HEK293T (cell line): ENCODE measurements at regions not wholly inside any gene's neighbourhood (a gene's known extent, or its start where the extent isn't known, plus 50 kb on each side); places are given as distances from the start of the nearest gene placed in this dataset.

Source experiments
- CTCF ChIA-PET: fragments of 350-600 bp; formaldehyde crosslinking; extraction: SDS; loops from one replicate; lab custom pipeline; 2021; ENCODE audit warnings: antibody characterized with exemption, inconsistent platforms; lab: Yijun Ruan, JAX
- POLR2A ChIA-PET: fragments of 350-600 bp; formaldehyde crosslinking; extraction: SDS; loops from one replicate; lab custom pipeline; 2020; ENCODE audit warnings: antibody characterized with exemption, inconsistent platforms; lab: Yijun Ruan, JAX
- DNase-seq: peaks from one replicate; pipeline ENCODE4 v3.0.0; 2012; ENCODE audit warnings: mixed read lengths; ENCODE audit errors: extremely low spot score
- ARNT ChIP-seq: fragments of 450-650 bp; IDR thresholded peaks from 2 replicates; pipeline ENCODE4 v1.6.1; 2017; ENCODE audit warnings: mild to moderate bottlenecking
- BHLHE40 ChIP-seq: fragments of 450-650 bp; IDR thresholded peaks from 2 replicates; pipeline ENCODE4 v1.6.1; 2016; ENCODE audit warnings: mild to moderate bottlenecking, moderate library complexity, borderline replicate concordance
- CTBP1 ChIP-seq: fragments of 450-650 bp; IDR thresholded peaks from 2 replicates; pipeline ENCODE4 v1.6.1; 2016; ENCODE audit warnings: borderline replicate concordance
- ELF4 ChIP-seq: fragments of 450-650 bp; IDR thresholded peaks from 2 replicates; pipeline ENCODE4 v1.6.1; 2017; ENCODE audit warnings: antibody characterized with exemption
- FOXA1 ChIP-seq: fragments of 450-650 bp; IDR thresholded peaks from 2 replicates; pipeline ENCODE4 v1.6.1; 2016; ENCODE audit warnings: mild to moderate bottlenecking
- FOXK2 ChIP-seq: fragments of 450-650 bp; IDR thresholded peaks from 2 replicates; pipeline ENCODE4 v1.6.1; 2016; ENCODE audit warnings: mild to moderate bottlenecking
- FOXM1 ChIP-seq: fragments of 450-650 bp; IDR thresholded peaks from 2 replicates; pipeline ENCODE4 v1.6.1; 2017; ENCODE audit warnings: mild to moderate bottlenecking, borderline replicate concordance
- HDGF ChIP-seq: fragments of 450-650 bp; IDR thresholded peaks from 2 replicates; pipeline ENCODE4 v1.6.1; 2017; ENCODE audit warnings: antibody characterized with exemption, borderline replicate concordance
- L3MBTL2 ChIP-seq: fragments of 450-650 bp; conservative IDR thresholded peaks from 2 replicates; pipeline ENCODE4 v1.6.1; 2016; ENCODE audit warnings: mild to moderate bottlenecking
- LEF1 ChIP-seq: fragments of 450-650 bp; IDR thresholded peaks from 2 replicates; pipeline ENCODE4 v1.6.1; 2017; ENCODE audit warnings: mild to moderate bottlenecking, borderline replicate concordance
- NFRKB ChIP-seq: fragments of 450-650 bp; IDR thresholded peaks from 2 replicates; pipeline ENCODE4 v1.6.1; 2016; ENCODE audit warnings: mild to moderate bottlenecking, moderate library complexity
- PKNOX1 ChIP-seq: fragments of 450-650 bp; IDR thresholded peaks from 2 replicates; pipeline ENCODE4 v1.6.1; 2016
- SP1 ChIP-seq: fragments of 450-650 bp; IDR thresholded peaks from 2 replicates; pipeline ENCODE4 v1.6.1; 2017
- SUZ12 ChIP-seq: fragments of 450-650 bp; IDR thresholded peaks from 2 replicates; pipeline ENCODE4 v1.6.1; 2016; ENCODE audit warnings: mild to moderate bottlenecking
- TARDBP ChIP-seq: fragments of 450-650 bp; IDR thresholded peaks from 2 replicates; pipeline ENCODE4 v1.6.1; 2016
- ZNF384 ChIP-seq: fragments of 450-650 bp; IDR thresholded peaks from 2 replicates; pipeline ENCODE4 v1.6.1; 2016

GRCh38 chr11:25927411-25927953 is 404.4 kb upstream of the ANO3 start:
- TF ChIP-seq CTBP1 (no peak), ARNT (no peak), ZNF384 (no peak)
- ChIA-PET POLR2A (no interaction called here), CTCF (no interaction called here)
- no peak for DNase-seq

- POLR2A ChIA-PET = no interaction called here
- TF ChIP-seq FOXK2 = no peak
- TF ChIP-seq ARNT = no peak
- no peak for TF ChIP-seq SP1
- TF ChIP-seq BHLHE40 = no peak
- TF ChIP-seq CTBP1 = no peak
- no peak for TF ChIP-seq FOXA1
- no peak for TF ChIP-seq HDGF
- no peak for TF ChIP-seq ELF4
- no peak for TF ChIP-seq ZNF384
- TF ChIP-seq SUZ12 = no peak
- TF ChIP-seq L3MBTL2 = no peak
Measured at GRCh38 chr11:25928076-25928475, 403.9 kb upstream of the ANO3 start.

GRCh38 chr11:25938952-25939351 is 393.0 kb upstream of the ANO3 start:
- TF ChIP-seq CTBP1 (no peak), FOXK2 (no peak), ZNF384 (no peak), ELF4 (no peak), FOXA1 (no peak), HDGF (no peak), SUZ12 (no peak), BHLHE40 (no peak), ARNT (no peak), SP1 (no peak), PKNOX1 (no peak), FOXM1 (no peak), L3MBTL2 (no peak), TARDBP (no peak), LEF1 (no peak), NFRKB (no peak)
- ChIA-PET POLR2A (no interaction called here), CTCF (no interaction called here)
- no peak for DNase-seq

More at GRCh38 chr11:25928076-25928475, 403.9 kb upstream of the ANO3 start:
- DNase-seq = no peak
- CTCF ChIA-PET = no interaction called here

GRCh38 chr11:25939691-25940090 is 392.2 kb upstream of the ANO3 start:
- DNase-seq = no peak
- ChIA-PET CTCF (no interaction called here), POLR2A (no interaction called here)
- no peak for TF ChIP-seq SUZ12
- TF ChIP-seq TARDBP = no peak
- TF ChIP-seq ZNF384 = no peak
- TF ChIP-seq FOXM1 = no peak
- no peak for TF ChIP-seq ARNT
- no peak for TF ChIP-seq LEF1
- TF ChIP-seq BHLHE40 = no peak
- no peak for TF ChIP-seq SP1
- no peak for TF ChIP-seq ELF4
- no peak for TF ChIP-seq L3MBTL2
- no peak for TF ChIP-seq NFRKB

- ChIA-PET POLR2A (no interaction called here), CTCF (no interaction called here)
- no peak for DNase-seq
- TF ChIP-seq L3MBTL2 (no peak), NFRKB (no peak), FOXM1 (no peak), BHLHE40 (no peak), SUZ12 (no peak), HDGF (no peak), FOXK2 (no peak), LEF1 (no peak), CTBP1 (no peak), ELF4 (no peak), FOXA1 (no peak), ZNF384 (no peak), PKNOX1 (no peak)
Measured at GRCh38 chr11:25941353-25941752, 390.6 kb upstream of the ANO3 start.

- no peak for TF ChIP-seq ELF4
- no peak for TF ChIP-seq PKNOX1
- TF ChIP-seq FOXM1 = no peak
- no peak for TF ChIP-seq FOXA1
- no peak for TF ChIP-seq TARDBP
- TF ChIP-seq SUZ12 = no peak
- no peak for TF ChIP-seq FOXK2
- no peak for TF ChIP-seq ZNF384
- no peak for TF ChIP-seq NFRKB
- no peak for TF ChIP-seq ARNT
- no peak for TF ChIP-seq HDGF
- TF ChIP-seq SP1 = no peak
- CTCF ChIA-PET = no interaction called here
- POLR2A ChIA-PET = no interaction called here
- DNase-seq = no peak
Measured at GRCh38 chr11:25943031-25943430, 388.9 kb upstream of the ANO3 start.
